HS-27A (cell line): ENCODE measurements at regions not wholly inside any gene's neighbourhood (a gene's known extent, or its start where the extent isn't known, plus 50 kb on each side); places are given as distances from the start of the nearest gene placed in this dataset.
A peak's percentile ranks its signal among the peaks of the same experiment; 100 is the strongest.
"Not testable (repeated sequence)": the region's sequence is repeated elsewhere in the genome, so short reads cannot be mapped to it uniquely, and the experiment has no call there.

ENCODE experiments used
- DNase-seq: peaks from one replicate; pipeline ENCODE4 v3.0.0-alpha.2; 2012; ENCODE audit warnings: low read depth, missing footprints

DNA sequence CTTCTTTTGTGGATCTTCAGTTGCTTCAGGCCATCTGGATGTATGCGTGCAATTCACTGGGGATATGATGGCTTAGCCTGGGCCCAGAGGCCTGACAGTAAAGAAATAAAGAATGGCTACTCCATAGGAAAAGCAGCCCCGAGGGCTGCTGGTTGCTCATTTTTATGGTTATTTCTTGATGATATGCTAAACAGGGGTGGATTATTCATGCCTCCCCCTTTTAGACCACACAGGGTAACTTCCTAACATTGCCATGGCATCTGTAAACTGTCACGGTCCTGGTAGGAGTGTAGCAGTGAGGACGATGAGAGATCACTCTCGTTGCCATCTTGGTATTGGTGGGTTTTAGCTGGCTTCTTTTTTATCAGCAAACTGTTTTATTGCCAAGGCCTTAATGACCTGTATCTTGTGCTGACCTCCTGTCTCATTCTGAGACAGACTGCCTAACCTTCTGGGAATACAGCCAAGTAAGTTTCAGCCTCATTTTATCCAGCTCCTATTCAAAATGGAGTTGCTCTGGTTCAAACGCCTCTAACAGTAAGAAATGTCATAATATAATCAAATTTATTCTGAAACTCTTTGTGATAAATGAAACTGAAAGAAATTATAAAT, 60.5 kb downstream of the DSEL start:
- no peak for DNase-seq

DNA sequence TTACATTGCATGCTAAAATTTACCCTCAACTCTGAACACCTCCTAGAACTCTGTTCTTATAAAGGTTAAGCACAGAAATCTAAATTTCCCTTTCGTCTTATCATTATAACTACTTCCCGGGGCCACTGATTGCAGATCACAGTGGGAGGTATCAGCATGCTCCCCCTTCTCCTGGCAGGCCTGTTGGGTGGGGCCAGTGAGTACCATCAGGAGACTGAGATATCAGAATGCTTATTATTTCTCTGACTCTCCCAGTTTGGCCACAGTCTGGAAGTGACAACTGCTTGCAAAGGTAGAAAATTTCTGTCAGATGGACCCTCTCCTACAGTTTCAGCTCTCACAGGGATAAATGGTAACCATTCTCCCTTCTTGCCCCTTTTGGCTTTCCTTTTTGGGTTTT, 62.6 kb downstream of the DSEL start:
- no peak for DNase-seq

DNA sequence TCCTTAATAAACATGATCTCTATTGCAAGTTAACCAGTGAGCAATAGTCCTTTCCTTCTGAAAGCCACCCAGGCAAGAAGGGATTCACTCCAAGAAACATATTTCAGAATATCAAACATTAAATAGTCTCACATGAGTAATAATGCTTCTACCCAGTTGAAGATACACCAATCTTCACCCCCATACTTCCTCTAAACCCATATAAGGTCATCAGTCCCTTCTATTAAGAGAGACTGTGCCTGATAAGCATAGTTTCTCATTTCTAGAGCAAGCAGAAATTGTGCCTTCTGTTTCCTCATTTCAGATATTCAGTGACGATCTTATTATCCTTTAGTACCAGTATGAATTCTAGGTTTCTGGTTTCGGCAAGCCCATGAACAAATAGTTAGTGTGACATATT, 64.6 kb downstream of the DSEL start:
- no peak for DNase-seq

DNA sequence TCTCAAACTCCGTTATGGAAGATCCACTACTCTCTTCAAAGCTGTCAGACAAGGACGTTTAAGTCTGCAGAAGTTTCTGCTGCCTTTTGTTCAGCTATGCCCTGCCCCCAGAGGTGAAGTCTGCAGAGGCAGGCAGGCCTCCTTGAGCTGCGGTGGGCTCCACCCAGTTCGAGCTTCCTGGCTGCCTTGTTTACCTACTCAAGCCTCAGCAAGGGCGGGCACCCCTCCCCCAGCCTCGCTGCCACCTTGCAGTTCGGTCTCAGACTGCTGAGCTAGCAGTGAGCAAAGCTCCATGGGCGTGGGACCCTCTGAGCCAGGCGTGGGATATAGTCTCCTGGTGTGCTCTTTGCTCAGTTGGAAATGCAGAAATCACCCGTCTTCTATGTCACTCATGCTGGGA, 65.4 kb downstream of the DSEL start:
- DNase-seq = not testable (repeated sequence)

DNA sequence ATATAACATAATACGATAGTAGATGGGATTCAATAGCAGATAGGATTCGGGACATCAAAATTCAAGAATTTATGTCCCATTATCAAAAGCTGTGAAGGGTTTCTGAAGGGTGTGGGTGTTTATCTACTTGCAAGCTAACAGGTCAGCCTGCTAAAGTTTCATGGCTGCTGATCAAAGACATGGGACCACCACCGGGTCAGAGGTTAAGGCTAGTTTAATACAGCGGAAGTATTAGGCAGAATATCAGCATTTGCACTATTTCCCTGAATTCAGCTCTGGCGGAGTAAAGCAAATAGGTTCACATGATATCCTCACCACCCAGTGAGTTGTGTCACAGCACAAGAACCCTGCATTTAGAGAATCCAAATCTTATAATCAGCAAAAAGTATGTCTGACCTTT, 82.5 kb downstream of the DSEL start:
- no peak for DNase-seq

DNA sequence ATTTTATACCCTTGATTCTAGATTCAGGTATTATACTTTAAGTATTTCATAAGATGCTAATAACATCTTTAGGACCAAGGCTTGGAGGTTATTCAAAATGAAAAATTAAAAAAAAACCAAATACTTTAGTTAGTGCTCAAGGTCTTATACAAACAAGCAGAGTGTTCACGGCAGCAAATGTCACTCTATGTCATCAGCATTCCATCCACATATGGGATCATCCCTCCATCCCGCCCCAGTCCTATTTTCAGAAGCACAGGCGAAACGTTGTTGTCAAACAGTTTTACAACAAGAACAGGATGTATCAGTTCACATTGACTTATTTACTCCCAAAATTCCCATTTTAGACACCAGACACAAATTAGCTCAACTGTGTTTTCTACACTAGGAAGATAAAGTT, 83.7 kb downstream of the DSEL start:
- DNase-seq = no peak

DNA sequence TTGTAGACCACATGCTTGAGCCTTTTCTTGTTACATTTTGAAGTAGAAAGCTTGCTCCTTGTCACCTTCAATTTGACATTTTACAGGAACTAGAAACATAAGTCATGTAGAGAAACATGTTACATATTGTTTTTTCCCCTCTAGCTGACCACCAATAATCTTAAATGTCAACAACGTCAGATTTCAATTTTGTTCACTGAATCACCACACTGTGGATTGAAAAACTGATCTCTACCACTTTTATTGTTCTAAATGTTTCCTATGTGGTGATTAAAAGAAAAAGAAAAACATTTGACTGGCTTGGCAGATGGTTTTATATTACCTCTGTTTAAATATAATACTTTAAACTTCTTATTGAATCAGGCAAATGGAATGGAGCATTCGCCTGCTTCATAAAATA, 87.7 kb downstream of the DSEL start:
- DNase-seq = no peak

DNA sequence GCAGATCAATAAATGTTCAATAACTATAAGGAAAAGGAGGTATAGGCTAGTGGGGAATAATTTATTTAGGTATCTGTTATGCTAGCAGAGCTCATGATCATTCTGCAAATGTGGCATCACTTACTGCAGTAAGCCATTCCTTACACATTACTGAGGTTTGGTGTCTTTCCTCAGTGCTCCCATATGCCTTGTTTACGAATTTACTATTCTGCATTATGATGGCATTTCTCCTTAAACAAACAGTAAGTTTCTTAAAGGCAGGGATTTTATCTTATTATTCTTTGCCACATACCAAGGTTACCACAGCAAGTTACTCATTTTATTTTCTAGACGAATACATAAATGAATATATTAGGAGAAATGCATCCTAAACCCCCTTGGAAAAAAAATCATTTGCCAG, 88.4 kb downstream of the DSEL start:
- no peak for DNase-seq

DNA sequence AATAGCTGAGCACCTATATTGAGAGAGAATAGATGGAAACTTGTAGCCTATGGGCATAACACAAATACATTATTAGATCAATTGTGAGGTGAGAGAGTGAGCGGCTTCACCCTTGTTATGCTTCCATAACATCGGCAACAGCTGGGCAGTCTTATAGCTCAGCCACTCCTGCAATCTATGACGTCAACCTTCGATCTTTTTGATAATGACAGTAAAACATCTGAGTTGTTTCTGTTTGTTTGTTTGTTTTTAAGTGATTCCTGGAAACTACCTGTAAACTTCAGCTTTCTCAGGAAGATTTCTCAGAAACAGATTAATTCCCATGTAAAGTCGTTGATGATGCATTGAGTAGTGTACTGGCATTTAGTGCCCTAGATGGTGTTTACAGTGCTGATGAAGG, 90.0 kb downstream of the DSEL start:
- DNase-seq = no peak

DNA sequence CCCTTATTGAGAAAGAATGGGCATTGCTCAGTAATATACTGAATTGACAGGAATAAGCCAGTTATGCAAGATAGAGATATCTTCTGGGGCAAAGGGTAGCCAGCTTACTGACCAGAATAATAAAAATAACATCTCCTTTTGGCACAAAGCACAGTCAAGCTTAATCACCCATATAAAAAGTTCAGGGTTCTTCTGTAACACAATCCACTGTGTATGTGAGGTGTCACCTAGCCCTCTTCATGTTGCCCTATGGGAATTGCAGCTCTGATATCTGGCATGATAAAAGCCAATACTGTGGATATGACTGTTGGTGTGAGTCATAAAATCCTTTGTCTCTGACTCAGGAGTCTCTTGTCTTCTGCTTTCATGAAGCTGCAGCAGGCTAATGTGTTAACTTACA, 90.8 kb downstream of the DSEL start:
- peak; percentile 92 for DNase-seq

DNA sequence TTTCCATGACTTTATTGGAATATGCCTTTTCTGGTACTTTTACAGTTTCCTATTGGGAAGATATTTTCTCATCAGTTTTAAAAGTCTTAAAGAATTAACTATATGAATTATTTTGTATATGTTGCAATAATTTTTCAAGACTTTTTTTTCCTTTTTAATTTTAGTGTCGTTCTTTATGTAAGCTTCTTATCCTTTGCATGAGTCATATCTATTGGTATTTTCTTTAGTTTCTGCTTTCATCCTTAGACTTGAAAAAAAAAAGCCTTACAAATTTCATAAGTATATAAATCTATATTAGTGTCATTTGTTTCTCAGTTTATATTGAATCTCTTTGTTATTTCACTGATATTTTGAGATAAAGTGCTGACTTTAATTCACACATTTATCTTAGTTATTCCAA, 94.9 kb downstream of the DSEL start:
- DNase-seq = no peak

DNA sequence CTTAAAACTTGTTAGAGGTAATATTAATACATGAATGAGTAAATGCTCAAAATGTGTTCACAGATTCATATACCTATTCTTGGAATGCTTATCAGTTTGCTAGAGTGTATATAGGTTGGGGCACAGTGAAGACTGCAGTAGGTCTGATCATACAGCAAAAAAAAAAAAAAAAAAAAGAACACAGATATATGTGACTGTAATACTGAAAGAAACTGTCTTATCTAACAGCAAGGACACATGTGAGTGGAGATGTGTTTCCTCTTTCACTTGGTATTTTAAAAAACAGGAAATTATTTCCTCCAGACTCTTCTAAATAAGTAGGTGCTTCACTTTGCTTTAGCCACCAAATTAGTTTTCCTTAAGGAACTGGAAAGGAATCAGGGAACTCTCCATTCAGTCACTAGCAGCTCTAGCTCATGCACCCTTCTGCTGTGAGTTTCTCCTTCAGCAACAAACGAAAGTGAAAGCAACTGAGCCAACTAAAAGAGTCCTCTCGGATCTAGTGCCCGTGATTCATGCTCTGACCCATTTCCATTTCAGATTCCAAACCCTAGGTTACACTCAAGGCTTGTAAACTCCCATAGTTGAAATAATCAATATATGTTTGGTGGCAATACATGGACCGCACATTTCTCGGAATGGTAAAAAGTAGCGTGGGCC, 98.5 kb downstream of the DSEL start:
- DNase-seq = no peak

DNA sequence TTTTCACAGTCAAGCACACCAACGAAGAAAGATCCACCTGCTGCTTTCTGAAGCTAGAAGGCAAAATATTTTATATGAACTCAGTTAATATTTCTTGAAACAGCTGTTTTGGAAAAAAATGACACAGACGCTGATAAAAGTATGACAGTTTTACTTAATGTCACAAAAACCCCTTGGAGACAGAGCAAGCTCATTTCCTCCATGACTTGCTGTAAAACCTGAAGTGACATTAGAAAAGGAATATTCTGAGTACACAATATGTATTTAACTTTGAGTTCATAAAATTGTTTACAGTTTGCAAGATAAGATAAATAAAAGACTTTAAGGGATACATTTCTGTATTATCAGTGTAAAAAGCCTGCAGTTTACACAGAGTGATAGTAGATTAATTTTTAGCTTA, 105.4 kb downstream of the DSEL start:
- no peak for DNase-seq

DNA sequence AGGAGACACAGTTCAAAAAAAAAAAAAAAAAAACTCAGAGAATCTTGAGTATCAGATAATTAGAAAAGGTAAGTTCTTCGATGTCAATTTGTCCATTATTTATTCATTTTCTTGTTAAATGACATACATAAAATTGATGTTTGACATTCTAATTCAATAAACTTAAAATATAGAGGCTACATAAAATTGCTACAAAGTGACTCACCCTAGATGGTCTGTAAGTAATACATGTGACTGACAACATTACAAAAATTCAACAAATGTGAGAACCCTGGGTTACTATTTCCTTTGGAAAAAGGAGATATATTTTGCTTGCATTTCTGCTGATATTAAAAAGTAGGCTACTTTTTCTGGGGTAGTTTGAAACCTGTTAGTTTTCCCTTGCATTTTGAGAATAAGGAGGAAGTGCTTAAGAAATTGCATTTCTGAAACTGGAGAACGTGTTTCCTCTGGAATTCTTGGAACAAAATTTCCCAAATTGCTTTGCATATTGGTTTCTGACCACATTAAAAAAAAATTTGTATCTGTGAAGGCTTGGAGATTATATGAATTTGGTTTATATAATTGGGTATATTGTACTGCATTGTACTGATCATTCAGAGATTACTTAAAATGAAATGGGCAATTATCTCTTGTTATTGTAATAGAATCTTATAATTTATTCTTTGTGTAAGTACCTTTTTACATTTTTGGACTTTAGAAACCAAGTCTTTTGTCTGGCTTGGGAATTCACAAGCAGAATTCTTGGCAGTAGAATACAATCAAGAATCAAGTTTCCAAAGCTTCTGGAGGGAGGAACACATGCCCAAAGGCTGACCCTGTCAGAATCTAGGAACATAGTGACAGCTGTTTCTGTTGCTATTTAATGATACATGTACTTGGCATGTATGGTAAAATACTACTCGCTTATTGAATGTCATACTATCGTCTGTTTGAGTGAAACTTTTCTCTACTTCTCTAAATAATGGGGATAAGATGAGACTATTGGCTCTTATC, 106.1 kb downstream of the DSEL start:
- DNase-seq = no peak

DNA sequence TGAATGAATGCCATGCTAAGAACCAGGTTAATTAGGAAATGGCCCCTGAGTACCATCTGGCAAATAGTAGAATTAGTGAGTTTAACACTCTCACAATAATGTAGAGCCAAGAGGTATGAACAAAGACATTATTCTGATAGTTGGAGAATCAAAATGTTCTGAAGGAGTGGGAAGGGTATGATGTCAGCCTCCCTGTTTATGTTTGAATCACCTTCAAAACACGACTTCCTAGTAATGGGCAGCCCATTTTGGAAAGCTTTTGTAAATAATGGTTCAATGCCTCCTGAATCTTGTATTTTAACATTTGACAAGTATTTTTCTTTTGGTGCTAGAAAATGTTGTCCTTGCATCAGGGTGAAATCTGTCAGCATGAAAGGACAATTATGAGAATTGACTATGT, 108.3 kb downstream of the DSEL start:
- no peak for DNase-seq

DNA sequence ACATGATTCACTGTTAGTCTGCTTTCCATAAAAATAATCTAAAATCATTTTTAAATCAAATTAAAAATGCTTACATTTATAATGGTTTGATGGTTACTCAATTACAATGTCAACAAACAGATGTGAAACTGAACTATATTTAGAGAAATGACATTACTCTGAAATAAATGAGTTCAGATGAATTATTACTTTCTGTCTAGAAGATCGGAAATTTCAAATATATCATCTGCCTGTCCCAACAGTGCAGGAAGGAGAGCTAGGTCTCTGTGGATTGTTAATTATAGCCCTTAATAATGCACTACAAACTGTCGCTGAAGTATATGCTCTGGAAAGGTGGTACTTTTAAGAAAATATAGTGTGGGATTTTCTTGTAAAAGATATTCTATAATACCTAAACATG, 109.8 kb downstream of the DSEL start:
- DNase-seq = no peak

DNA sequence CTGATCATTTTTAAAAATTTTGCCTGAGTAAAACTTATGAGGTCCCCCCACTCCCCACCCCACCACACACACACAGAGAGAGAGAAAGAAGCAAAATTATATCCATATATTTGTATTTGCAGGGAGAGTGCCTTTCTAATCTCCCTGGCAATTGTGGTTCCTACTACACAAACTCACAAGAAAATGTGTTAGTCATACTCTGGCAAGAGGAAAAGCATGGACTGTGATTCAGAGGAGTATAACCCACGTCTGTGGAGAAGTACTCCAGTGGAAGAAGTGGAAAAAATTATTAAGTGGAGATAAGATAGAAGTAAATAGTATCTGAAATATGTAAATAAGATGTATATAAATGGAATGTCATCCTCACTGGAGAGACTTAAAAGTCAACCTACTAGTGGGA, 114.0 kb downstream of the DSEL start:
- no peak for DNase-seq

DNA sequence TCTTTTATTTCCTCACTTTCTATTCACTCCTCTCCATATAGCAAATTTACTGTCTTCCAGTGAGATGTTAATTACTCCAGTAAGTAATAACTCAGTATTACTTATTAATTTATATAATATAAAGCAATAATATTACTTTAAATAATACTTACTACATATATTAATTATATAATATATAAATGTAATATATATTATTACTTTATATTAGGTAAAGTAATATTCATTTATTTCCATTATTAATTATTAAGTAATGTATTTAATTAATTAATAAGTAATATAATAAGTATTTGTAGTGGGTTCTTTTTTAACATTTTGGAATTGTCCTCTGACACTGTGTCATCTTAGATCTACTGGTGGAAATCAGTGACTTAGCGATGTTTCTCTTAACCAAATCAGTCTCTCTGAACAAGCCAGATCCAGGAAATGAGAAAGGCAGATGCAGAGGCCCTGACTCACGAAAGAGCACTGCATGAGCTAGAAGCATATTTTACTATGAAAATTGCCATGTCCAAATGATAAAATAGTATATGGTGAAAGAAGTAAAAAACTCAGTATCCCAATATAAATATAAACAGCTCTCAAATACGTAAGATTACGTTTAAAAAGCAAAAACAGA, 115.9 kb downstream of the DSEL start:
- DNase-seq = no peak

DNA sequence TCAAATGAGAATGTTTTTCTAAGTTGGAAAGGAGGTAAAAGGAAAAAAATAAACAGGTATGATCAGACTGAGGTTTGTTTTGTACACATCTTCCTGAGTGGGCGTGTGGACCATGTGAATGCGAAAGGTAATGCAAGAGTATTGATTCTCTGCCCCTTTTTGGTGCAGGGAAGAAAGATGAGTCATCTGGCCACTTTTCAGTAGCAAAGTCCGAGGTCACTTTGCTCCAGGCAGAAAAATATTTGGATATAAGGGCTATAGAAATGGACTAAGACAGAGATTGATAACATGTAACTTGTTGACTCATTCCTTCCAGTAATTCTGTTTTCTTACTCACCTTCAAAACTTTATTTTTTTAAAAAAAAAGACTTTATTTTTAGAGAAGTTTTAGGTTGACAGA, 130.5 kb downstream of the DSEL start:
- DNase-seq = no peak

DNA sequence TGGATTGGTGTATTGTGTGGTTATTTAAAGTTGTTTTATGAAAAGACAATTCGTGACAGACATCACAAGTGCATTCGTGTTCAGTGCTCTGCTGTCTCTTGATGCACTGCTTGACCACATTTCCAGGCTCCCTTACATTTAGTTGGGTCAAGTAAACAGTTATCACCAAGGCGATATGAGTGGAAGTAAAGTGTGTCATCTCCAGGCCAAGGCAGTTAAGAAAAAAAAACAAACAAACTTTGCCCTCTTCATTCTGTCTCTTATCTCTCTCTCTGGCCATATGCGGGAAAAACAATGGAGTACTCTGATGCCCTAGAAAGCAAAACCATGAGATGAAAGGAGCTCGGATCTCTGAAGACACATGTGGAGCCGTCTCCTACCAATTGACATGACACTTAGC, 131.1 kb downstream of the DSEL start:
- DNase-seq = no peak

DNA sequence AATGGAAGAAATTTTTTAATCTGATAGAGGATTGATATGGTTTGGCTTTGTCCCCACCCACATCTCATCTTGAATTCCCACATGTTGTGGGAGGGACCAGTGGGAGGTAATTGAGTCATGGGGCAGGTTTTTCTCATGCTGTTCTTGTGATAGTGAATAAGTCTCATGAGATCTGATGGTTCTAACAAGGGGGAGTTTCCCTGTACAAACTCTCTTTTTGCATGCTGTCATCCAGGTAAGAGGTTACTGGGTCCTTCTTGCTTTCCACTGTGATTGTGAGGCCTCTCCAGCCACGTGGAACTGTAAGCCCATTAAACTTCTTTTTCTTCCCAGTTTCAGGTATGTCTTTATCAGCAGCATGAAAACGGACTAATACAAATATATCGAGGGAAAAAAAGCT, 132.5 kb downstream of the DSEL start:
- not testable (repeated sequence) for DNase-seq

DNA sequence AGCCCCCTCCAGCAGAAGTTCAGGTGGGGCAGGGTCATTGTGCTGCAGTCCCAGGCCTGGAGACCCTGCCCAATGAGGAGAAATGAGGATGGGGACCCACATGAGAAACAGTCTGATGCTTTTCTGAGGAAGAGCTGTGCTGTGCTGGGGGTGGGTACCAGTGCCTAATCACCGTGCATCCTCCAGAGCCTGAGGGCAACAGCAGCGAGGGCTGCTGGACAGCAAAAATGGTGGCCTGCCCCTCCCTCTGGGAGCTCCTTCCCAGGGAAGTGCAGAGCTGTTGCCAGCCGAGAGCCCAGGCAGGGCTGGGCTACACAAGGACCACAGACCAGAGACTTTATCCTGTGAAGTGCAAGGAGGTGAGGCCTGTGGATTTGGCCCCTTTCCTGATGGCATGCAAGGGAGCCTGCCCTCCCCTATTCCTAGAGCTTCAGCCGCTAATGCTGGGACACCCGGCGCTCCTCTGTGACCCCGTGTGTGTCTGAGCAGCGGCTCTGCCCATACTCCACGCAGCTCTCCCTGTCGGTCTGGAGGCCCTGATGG, 134.8 kb downstream of the DSEL start:
- no peak for DNase-seq
